RWPE1 (cell line): ENCODE measurements at regions not wholly inside any gene's neighbourhood (a gene's known extent, or its start where the extent isn't known, plus 50 kb on each side); places are given as distances from the start of the nearest gene placed in this dataset.

Experiments used
- CTCF ChIA-PET: fragments of 350-600 bp; sonication (Branson Sonifier 250); formaldehyde crosslinking; extraction: SDS; loops from one replicate; lab custom pipeline; 2021; lab: Yijun Ruan, JAX
- POLR2A ChIA-PET: fragments of 400-600 bp; formaldehyde crosslinking; extraction: SDS; loops from one replicate; lab custom pipeline; 2020; ENCODE audit warnings: antibody characterized with exemption; ENCODE audit not compliant: low non-redundant PET; lab: Yijun Ruan, JAX
- DNase-seq: peaks from one replicate; pipeline ENCODE4 v3.0.0; 2012; ENCODE audit warnings: low spot score
- H3K27ac ChIP-seq: fragments of 450-650 bp; 2 replicates; pipeline ENCODE4 v1.5.1; 2017
- CTCF ChIP-seq: fragments of 450-650 bp; conservative IDR thresholded peaks from 2 replicates; pipeline ENCODE4 v1.5.1; 2017; ENCODE audit warnings: low read depth, mild to moderate bottlenecking

- POLR2A ChIA-PET, result no interaction called here
- CTCF ChIA-PET, result no interaction called here
- peak; percentile 4 for DNase-seq
- TF ChIP-seq CTCF, result no peak
- no peak overlapping the region for H3K27ac ChIP-seq
These were observed 1177.9 kb downstream of the GRIK2 start for GRCh38 chr6:102571236-102571908.

- no peak for TF ChIP-seq CTCF
- CTCF ChIA-PET, result interaction anchor here (0.7 kb wide), 1 partner anchor 537 kb away, joined by 3 read pairs; no protein-coding TSS in a partner anchor
- no peak for DNase-seq
- no peak overlapping the region for H3K27ac ChIP-seq
- POLR2A ChIA-PET, result no interaction called here
These were observed 1169.2 kb downstream of the GRIK2 start for GRCh38 chr6:102562713-102563112.

- peak; percentile 8 for DNase-seq
- no peak overlapping the region for H3K27ac ChIP-seq
- CTCF ChIA-PET, result no interaction called here
- POLR2A ChIA-PET, result no interaction called here
- no peak for TF ChIP-seq CTCF
These were observed 1159.7 kb downstream of the GRIK2 start for GRCh38 chr6:102553214-102553613.

GRCh38 chr6:102549221-102549874, 1155.8 kb downstream of the GRIK2 start:
- DNase-seq, result peak; percentile 5
- POLR2A ChIA-PET, result no interaction called here
- no peak for TF ChIP-seq CTCF
- no peak overlapping the region for H3K27ac ChIP-seq
- CTCF ChIA-PET, result interaction anchor here (0.7 kb wide), 1 partner anchor 345 kb away, joined by 3 read pairs; no protein-coding TSS in a partner anchor

GRCh38 chr6:102525336-102525735, 1131.8 kb downstream of the GRIK2 start:
- H3K27ac ChIP-seq, result no peak overlapping the region
- CTCF ChIA-PET, result no interaction called here
- no peak for TF ChIP-seq CTCF
- POLR2A ChIA-PET, result no interaction called here
- no peak for DNase-seq

- no peak for TF ChIP-seq CTCF
- ChIA-PET CTCF (no interaction called here), POLR2A (no interaction called here)
- no peak overlapping the region for H3K27ac ChIP-seq
- no peak for DNase-seq
These were observed 1127.5 kb downstream of the GRIK2 start for GRCh38 chr6:102520966-102521365.
